Endothelial cell of umbilical vein (primary cell): ENCODE measurements at regions not wholly inside any gene's neighbourhood (a gene's known extent, or its start where the extent isn't known, plus 50 kb on each side); places are given as distances from the start of the nearest gene placed in this dataset.

Source experiments
- EZH2 ChIP-seq: IDR thresholded peaks from 2 replicates; pipeline ENCODE4 v1.6.1; 2012; ENCODE audit warnings: borderline replicate concordance, low read depth, mild to moderate bottlenecking, moderate library complexity, low read length, inconsistent platforms; ENCODE audit not compliant: severe bottlenecking
- JUN ChIP-seq: IDR thresholded peaks from 2 replicates; pipeline ENCODE4 v1.6.1; 2011; ENCODE audit warnings: borderline replicate concordance, low read depth; ENCODE audit not compliant: insufficient read length, insufficient read depth
- POLR2A ChIP-seq: IDR thresholded peaks from 2 replicates; pipeline ENCODE4 v1.6.1; 2012; ENCODE audit warnings: low read depth, mild to moderate bottlenecking, control low read depth, low read length
- TF ChIP-seq, protein P1 (sequence below), 2 donors: IDR thresholded peaks; 1 replicate in 1 of 2; 2 replicates in 1 of 2; pipeline ENCODE4 v1.5.1; 2011; ENCODE audit warnings: low read length in 2 of 2, mild to moderate bottlenecking in 2 of 2, moderate library complexity in 2 of 2, control low read depth in 1 of 2, inconsistent platforms in 1 of 2, low read depth in 1 of 2; ENCODE audit not compliant: insufficient read depth in 1 of 2; ENCODE audit errors: extremely low read depth in 1 of 2

DNA sequence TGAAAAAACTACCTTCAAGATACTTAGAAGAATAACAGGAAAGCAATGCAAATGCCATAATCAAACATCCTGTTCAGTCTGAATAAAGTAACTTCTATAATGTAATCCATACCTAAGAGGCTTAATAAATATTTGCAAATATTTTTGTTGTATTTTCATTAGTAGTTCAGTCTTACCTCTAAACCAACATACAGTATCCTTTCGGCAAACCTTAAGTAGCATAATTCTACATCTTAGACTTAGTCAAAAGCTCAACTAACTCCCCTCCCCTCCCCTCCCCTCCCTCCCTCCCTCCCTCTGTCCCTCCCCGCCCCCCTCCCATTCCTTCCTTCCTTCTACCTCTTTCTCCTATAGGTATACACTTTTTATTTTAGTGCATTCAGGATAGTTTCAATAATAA is 1373.2 kb downstream of the SUCLG1 start:
- TF ChIP-seq POLR2A (no peak), JUN (no peak), EZH2 (no peak)
- TF ChIP-seq, protein P1, sequence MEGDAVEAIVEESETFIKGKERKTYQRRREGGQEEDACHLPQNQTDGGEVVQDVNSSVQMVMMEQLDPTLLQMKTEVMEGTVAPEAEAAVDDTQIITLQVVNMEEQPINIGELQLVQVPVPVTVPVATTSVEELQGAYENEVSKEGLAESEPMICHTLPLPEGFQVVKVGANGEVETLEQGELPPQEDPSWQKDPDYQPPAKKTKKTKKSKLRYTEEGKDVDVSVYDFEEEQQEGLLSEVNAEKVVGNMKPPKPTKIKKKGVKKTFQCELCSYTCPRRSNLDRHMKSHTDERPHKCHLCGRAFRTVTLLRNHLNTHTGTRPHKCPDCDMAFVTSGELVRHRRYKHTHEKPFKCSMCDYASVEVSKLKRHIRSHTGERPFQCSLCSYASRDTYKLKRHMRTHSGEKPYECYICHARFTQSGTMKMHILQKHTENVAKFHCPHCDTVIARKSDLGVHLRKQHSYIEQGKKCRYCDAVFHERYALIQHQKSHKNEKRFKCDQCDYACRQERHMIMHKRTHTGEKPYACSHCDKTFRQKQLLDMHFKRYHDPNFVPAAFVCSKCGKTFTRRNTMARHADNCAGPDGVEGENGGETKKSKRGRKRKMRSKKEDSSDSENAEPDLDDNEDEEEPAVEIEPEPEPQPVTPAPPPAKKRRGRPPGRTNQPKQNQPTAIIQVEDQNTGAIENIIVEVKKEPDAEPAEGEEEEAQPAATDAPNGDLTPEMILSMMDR (IDR thresholded peaks at IDR 0.05; ENCODE audit: extremely low read depth in 1 of 2, insufficient read depth in 1 of 2, low read depth in 1 of 2, low read length in 2 of 2), result no peak
